Stomach (tissue), 8 donors: ENCODE measurements at regions not wholly inside any gene's neighbourhood (a gene's known extent, or its start where the extent isn't known, plus 50 kb on each side); places are given as distances from the start of the nearest gene placed in this dataset.

Experiments used
- DNase-seq, 2 donors: peaks; one replicate each; pipeline versions ENCODE4 v3.0.0 to v3.0.0-alpha.2; 2013 to 2019
- H3K27ac ChIP-seq, 5 donors: fragments of 200-600 bp in 4 of 5; sonication (generic) in 4 of 5; one replicate each; pipeline ENCODE4 v1.5.1; 2013 to 2019; ENCODE audit warnings: mild to moderate bottlenecking in 1 of 5, moderate library complexity in 1 of 5
- H3K27me3 ChIP-seq, 3 donors: fragments of 200-600 bp; sonication (generic); one replicate each; pipeline ENCODE4 v1.5.1; 2017 to 2019; ENCODE audit warnings: mixed run types in 1 of 3
- H3K36me3 ChIP-seq, 4 donors: fragments of 200-600 bp; sonication (generic); 1 replicate in 3 of 4; 2 replicates in 1 of 4; pipeline ENCODE4 v1.5.1; 2016 to 2019
- H3K4me1 ChIP-seq, 4 donors: fragments of 200-600 bp; sonication (generic); one replicate each; pipeline ENCODE4 v1.5.1; 2016 to 2019
- H3K4me3 ChIP-seq, 4 donors: fragments of 200-600 bp; sonication (generic) in 3 of 4; one replicate each; pipeline ENCODE4 v1.5.1; 2016 to 2019; ENCODE audit warnings: mild to moderate bottlenecking in 1 of 4
- H3K9me3 ChIP-seq, 4 donors: fragments of 200-600 bp; sonication (generic); one replicate each; pipeline ENCODE4 v1.5.1; 2016 to 2019
- EP300 ChIP-seq: sonication (generic); formaldehyde crosslinking; IDR thresholded peaks from one replicate; pipeline ENCODE4 v1.6.1; 2017; ENCODE audit warnings: antibody characterized with exemption
- POLR2A ChIP-seq, 4 donors: fragments of 450-650 bp; IDR thresholded peaks; one replicate each; pipeline ENCODE4 v1.6.1; 2016; ENCODE audit warnings: antibody characterized with exemption in 4 of 4, control low read depth in 2 of 4, mild to moderate bottlenecking in 1 of 4, moderate library complexity in 1 of 4
- POLR2AphosphoS5 ChIP-seq, 3 donors: sonication (generic); formaldehyde crosslinking; IDR thresholded peaks; one replicate each; pipeline ENCODE4 v1.6.1; 2016; ENCODE audit warnings: antibody characterized with exemption in 3 of 3
- WGBS, 5 donors: extraction: QIAGEN DNeasy Blood & Tissue Kit in 3 of 5; methylation state at CpG; one replicate each; pipeline versions ENCODE4 v1.1.5 to v1.1.7; 2013 to 2018; 5-methylcytosine and 5-hydroxymethylcytosine counted together
- intact Hi-C: fragments of 100-400 bp; cut with DNase I; formaldehyde crosslinking; loops from one replicate; pipeline ENCODE4 v1.15.1; 2023; ENCODE audit warnings: low total_unique reads
- TF ChIP-seq, protein P1 (sequence below), 7 experiments: fragments of 450-650 bp in 4 of 7; fragments of 200-600 bp in 3 of 7; sonication (generic) in 3 of 7; IDR thresholded peaks; one replicate each; pipeline ENCODE4 v1.5.1; 2016 to 2019; ENCODE audit warnings: antibody characterized with exemption in 7 of 7, control low read depth in 2 of 7, mild to moderate bottlenecking in 1 of 7
- donor health status: healthy with polysubstance abuse.
- donor health status: Bipolar disorder and iron deficiency.
- donor health status: healthy.

DNA sequence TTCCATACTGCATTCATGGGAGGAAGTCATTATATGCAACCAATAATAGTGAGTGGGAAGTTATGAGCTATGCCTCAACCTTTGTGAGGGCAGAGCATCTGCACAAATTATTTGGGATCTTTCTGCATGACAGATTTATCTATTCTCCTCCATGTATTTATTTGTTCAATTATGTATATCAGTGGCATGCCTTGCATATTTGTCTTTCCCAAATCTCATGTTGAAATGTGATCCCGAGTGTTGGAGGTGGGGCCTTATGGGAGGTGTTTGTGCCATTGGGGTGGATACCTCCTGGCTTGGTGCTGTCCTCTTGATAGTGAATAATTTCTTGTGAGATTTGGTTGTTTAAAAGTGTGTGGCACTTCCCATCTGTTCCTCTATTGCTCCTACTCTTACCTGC lies 1246.0 kb upstream of the CITED2 start:
- Histone ChIP-seq H3K27me3 (no peaks in the 10 kb centered on the region), H3K27ac (no peak overlapping the region), H3K4me3 (no peak overlapping the region), H3K36me3 (no peaks in the 10 kb centered on the region), H3K4me1 (no peaks in the 10 kb centered on the region), H3K9me3 (no peaks in the 10 kb centered on the region)
- intact Hi-C loops = no loop called here
- TF ChIP-seq POLR2A (IDR thresholded peaks at IDR 0.05) (no peak), POLR2AphosphoS5 (IDR thresholded peaks at IDR 0.05) (no peak), EP300 (no peak)
- TF ChIP-seq, protein P1, sequence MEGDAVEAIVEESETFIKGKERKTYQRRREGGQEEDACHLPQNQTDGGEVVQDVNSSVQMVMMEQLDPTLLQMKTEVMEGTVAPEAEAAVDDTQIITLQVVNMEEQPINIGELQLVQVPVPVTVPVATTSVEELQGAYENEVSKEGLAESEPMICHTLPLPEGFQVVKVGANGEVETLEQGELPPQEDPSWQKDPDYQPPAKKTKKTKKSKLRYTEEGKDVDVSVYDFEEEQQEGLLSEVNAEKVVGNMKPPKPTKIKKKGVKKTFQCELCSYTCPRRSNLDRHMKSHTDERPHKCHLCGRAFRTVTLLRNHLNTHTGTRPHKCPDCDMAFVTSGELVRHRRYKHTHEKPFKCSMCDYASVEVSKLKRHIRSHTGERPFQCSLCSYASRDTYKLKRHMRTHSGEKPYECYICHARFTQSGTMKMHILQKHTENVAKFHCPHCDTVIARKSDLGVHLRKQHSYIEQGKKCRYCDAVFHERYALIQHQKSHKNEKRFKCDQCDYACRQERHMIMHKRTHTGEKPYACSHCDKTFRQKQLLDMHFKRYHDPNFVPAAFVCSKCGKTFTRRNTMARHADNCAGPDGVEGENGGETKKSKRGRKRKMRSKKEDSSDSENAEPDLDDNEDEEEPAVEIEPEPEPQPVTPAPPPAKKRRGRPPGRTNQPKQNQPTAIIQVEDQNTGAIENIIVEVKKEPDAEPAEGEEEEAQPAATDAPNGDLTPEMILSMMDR (IDR thresholded peaks at IDR 0.05) = no peak
- no peak for DNase-seq
- 67 to 85% (median 68%) methylated on average over 1 of the region's 1 CpG for WGBS, 5 donors

DNA sequence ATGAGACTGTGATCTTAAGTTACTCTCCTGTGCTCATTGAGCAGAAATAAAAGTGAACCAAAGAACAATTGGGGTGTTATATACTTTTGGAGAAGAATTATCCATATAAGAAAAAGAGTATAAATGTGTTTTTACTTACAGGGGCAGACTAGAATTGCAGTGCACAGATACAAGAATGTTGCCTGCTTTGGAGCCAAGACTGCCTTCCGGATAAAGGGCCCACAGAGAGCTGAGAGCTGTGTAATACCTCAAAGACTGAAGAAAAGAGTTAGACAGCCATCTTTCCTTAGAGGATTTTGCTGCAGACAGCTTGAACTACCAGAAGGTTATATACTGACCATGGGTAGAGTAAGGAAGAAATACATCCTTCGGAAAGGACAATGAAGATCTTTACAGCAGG lies 1235.5 kb upstream of the CITED2 start:
- intact Hi-C loops = no loop called here

DNA sequence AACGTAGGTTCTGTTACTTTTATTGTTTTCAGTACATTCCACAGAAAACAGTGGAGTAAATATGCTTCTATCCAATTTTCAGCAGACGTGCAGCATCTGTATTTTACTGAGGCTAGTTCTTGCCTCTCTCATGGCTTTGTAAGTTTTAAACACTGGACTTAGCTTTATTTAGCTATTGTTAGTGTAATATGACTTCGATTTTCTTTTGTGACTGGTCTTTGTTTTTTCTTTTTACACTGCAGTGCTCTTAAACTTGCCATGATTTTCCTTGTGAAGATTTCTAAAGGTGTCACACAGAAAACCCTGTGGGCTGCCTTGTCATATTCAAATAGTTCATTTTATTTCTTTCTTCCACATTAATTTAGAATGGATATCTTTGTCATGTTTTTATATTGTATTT lies 1234.9 kb upstream of the CITED2 start:
- Histone ChIP-seq H3K9me3 (no peaks in the 10 kb centered on the region), H3K27ac (no peak overlapping the region), H3K4me1 (no peaks in the 10 kb centered on the region), H3K27me3 (no peaks in the 10 kb centered on the region), H3K36me3 (no peaks in the 10 kb centered on the region), H3K4me3 (no peak overlapping the region)
- intact Hi-C loops = no loop called here
- DNase-seq = no peak
- 64 to 76% (median 72%) methylated on average over 3 of the region's 3 CpGs for whole genome bisulfite sequencing, 5 donors
- TF ChIP-seq POLR2A (IDR thresholded peaks at IDR 0.05) (no peak), EP300 (no peak)

More for the DNA sequence above, 1235.5 kb upstream of the CITED2 start:
- TF ChIP-seq, protein P1 (IDR thresholded peaks at IDR 0.05) = no peak
- TF ChIP-seq EP300 (no peak), POLR2A (IDR thresholded peaks at IDR 0.05) (no peak)
- Histone ChIP-seq H3K4me1 (no peaks in the 10 kb centered on the region), H3K9me3 (no peaks in the 10 kb centered on the region), H3K36me3 (no peaks in the 10 kb centered on the region), H3K27ac (no peak overlapping the region), H3K27me3 (no peaks in the 10 kb centered on the region), H3K4me3 (no peak overlapping the region)
- DNase-seq = peak in 1 of 2 donors; percentile 6
- 81 to 88% (median 86%) methylated on average over 2 of the region's 2 CpGs for WGBS, 5 donors

DNA sequence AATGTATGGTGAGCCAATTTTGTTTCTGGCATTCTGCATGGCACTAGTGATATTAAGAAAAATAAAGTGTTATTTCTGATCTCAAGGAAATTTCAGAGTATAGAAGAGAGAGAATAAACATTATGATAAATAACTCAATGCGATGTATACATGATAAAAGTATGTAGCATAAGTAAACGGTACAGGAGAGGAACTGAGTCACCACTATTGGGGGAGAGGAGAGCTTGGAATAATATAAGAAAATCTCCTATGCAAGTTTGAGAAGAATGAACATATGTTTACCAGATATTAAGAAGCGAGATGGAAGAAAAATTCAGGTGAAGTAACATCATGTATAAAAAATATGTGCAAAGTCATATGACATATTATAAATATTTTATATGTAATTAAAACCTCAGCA lies 1230.3 kb upstream of the CITED2 start:
- Histone ChIP-seq H3K27ac (no peak overlapping the region), H3K4me3 (no peak overlapping the region), H3K36me3 (no peaks in the 10 kb centered on the region), H3K27me3 (no peaks in the 10 kb centered on the region), H3K9me3 (no peaks in the 10 kb centered on the region), H3K4me1 (no peaks in the 10 kb centered on the region)
- DNase-seq = no peak
- WGBS, 5 donors = 77 to 89% (median 88%) methylated on average over 3 of the region's 3 CpGs
- intact Hi-C loops = no loop called here
- no peak for TF ChIP-seq POLR2A (IDR thresholded peaks at IDR 0.05)
- no peak for TF ChIP-seq EP300
- TF ChIP-seq POLR2AphosphoS5 (IDR thresholded peaks at IDR 0.05) = no peak
- TF ChIP-seq, protein P1 (IDR thresholded peaks at IDR 0.05) = no peak

GRCh38 chr6:140602431-140603248 lies 1228.2 kb upstream of the CITED2 start:
- H3K27ac ChIP-seq = no peak overlapping the region
- no peak for DNase-seq
- H3K27me3 ChIP-seq = no peaks in the 10 kb centered on the region
- H3K9me3 ChIP-seq = no peaks in the 10 kb centered on the region
- TF ChIP-seq POLR2AphosphoS5 (IDR thresholded peaks at IDR 0.05) (no peak), POLR2A (IDR thresholded peaks at IDR 0.05) (no peak), EP300 (no peak)
- TF ChIP-seq, protein P1 (IDR thresholded peaks at IDR 0.05) = no peak
- no peaks in the 10 kb centered on the region for H3K4me1 ChIP-seq
- 75 to 82% (median 80%) methylated on average over 6 of the region's 6 CpGs for WGBS, 5 donors
- no peak overlapping the region for H3K4me3 ChIP-seq
- H3K36me3 ChIP-seq = no peaks in the 10 kb centered on the region
- intact Hi-C loops = no loop called here
